ENCODE measurements at regions not wholly inside any gene's neighbourhood (a gene's known extent, or its start where the extent isn't known, plus 50 kb on each side); places are given as distances from the start of the nearest gene placed in this dataset.

DNA sequence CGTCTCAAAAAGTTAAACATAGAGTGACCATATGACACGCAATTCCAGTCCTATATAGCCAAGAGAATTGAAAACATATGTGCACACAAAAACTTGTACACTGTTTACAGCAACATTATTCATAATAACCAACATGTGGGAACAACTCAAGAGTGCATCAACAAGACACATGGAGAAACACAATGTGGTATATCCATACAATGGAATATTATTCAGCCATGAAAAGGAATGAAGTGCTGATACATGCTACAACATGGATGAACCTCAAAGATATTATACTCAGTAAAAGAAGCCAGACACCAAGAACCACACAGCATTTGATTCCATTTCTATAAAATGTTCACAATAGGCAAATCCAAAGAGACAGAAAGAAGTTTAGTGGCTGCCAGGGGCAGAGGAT is 317.0 kb downstream of the NSG2 start:
- Mint-ChIP-seq H3K4me1 (ENCODE audit: unreplicated experiment) (no peaks in the 10 kb centered on the region), H3K27ac (ENCODE audit: unreplicated experiment) (no peak overlapping the region), H3K27me3 (ENCODE audit: unreplicated experiment) (peaks cover 3% of the 10 kb centered on the region), H3K9me3 (ENCODE audit: unreplicated experiment) (no peaks in the 10 kb centered on the region), H3K36me3 (ENCODE audit: low read depth, unreplicated experiment) (no peaks in the 10 kb centered on the region), H3K4me3 (ENCODE audit: unreplicated experiment) (no peak overlapping the region)
- TF ChIP-seq, protein P1, sequence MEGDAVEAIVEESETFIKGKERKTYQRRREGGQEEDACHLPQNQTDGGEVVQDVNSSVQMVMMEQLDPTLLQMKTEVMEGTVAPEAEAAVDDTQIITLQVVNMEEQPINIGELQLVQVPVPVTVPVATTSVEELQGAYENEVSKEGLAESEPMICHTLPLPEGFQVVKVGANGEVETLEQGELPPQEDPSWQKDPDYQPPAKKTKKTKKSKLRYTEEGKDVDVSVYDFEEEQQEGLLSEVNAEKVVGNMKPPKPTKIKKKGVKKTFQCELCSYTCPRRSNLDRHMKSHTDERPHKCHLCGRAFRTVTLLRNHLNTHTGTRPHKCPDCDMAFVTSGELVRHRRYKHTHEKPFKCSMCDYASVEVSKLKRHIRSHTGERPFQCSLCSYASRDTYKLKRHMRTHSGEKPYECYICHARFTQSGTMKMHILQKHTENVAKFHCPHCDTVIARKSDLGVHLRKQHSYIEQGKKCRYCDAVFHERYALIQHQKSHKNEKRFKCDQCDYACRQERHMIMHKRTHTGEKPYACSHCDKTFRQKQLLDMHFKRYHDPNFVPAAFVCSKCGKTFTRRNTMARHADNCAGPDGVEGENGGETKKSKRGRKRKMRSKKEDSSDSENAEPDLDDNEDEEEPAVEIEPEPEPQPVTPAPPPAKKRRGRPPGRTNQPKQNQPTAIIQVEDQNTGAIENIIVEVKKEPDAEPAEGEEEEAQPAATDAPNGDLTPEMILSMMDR (IDR thresholded peaks at IDR 0.05; ENCODE audit: unreplicated experiment), result no peak
- DNase-seq (ENCODE audit: low spot score), result no peak

DNA sequence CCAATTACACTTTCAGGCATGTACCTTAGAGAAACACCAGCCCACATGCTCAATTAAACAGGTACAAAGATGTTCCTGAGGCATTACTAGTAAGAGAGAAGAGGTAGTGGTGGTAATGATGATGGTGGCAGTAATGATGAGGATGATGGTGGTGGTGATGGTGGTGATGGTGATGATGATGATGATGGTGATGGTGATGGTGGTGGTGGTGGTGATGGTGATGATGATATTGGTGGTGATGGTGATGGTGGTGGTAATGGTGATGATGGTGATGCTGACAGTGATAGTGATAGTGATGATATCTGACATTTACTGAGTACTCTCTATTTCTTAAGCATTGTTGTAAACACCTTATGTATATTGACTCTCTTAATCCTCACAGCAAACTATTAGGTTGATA is 318.4 kb downstream of the NSG2 start:
- DNase-seq (ENCODE audit: low spot score), result no peak
- H3K4me1 Mint-ChIP-seq (ENCODE audit: unreplicated experiment), result no peaks in the 10 kb centered on the region
- H3K27me3 Mint-ChIP-seq (ENCODE audit: unreplicated experiment), result peaks cover 5% of the 10 kb centered on the region
- H3K4me3 Mint-ChIP-seq (ENCODE audit: unreplicated experiment), result no peak overlapping the region
- no peaks in the 10 kb centered on the region for H3K36me3 Mint-ChIP-seq (ENCODE audit: low read depth, unreplicated experiment)
- no peaks in the 10 kb centered on the region for H3K9me3 Mint-ChIP-seq (ENCODE audit: unreplicated experiment)
- TF ChIP-seq, protein P1 (IDR thresholded peaks at IDR 0.05; ENCODE audit: unreplicated experiment), result no peak
- H3K27ac Mint-ChIP-seq (ENCODE audit: unreplicated experiment), result no peak overlapping the region

DNA sequence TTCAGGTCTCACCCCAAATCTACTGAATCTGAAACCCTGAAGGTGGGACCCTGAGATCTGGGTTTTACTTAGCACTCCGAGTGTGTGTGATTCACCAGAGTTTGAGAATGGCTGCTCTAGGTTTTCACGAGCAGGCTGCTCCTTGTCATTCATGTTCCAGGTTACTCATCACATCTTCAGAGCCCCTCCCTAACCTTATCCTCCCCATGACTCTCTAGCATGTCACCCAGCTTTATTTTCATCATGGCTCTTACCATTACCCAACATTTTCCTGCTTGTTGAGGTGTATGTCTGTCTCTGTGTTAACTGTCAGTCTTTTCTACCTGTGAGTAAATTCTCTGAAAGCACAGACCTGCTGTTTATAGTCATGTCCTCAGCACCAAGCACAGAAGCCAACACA is 319.2 kb downstream of the NSG2 start:
- no peaks in the 10 kb centered on the region for H3K36me3 Mint-ChIP-seq (ENCODE audit: low read depth, unreplicated experiment)
- DNase-seq (ENCODE audit: low spot score), result no peak
- peaks cover 5% of the 10 kb centered on the region for H3K27me3 Mint-ChIP-seq (ENCODE audit: unreplicated experiment)
- H3K9me3 Mint-ChIP-seq (ENCODE audit: unreplicated experiment), result no peaks in the 10 kb centered on the region
- H3K27ac Mint-ChIP-seq (ENCODE audit: unreplicated experiment), result no peak overlapping the region
- no peaks in the 10 kb centered on the region for H3K4me1 Mint-ChIP-seq (ENCODE audit: unreplicated experiment)
- H3K4me3 Mint-ChIP-seq (ENCODE audit: unreplicated experiment), result no peak overlapping the region
- TF ChIP-seq, protein P1 (IDR thresholded peaks at IDR 0.05; ENCODE audit: unreplicated experiment), result no peak

DNA sequence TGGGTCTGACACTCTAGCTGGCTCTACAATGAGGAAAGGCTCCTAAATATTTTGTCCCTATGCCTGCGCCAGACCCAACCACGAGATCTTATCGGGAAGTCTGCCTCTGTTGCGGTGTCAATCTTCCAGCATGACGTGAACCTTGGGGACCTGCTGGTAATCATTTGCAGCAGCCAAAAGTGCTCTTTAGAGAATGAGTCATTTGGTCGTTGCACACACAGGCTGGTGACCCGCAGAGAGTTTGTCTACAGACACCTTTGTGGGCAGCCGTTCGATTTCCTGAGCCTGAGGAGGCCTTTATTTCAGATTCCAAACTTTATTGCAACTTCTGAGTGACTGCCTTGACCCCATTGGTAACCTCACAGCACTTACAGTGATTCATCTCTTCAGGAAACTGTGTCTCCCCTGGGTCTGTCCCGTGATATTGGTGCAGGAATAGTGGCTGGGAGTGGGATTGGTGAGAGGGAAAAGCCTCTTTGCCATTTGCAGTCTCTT is 326.1 kb downstream of the NSG2 start:
- TF ChIP-seq, protein P1 (IDR thresholded peaks at IDR 0.05; ENCODE audit: unreplicated experiment), result no peak
- H3K4me1 Mint-ChIP-seq (ENCODE audit: unreplicated experiment), result no peaks in the 10 kb centered on the region
- DNase-seq (ENCODE audit: low spot score), result no peak
- H3K9me3 Mint-ChIP-seq (ENCODE audit: unreplicated experiment), result no peaks in the 10 kb centered on the region
- no peak overlapping the region for H3K4me3 Mint-ChIP-seq (ENCODE audit: unreplicated experiment)
- no peak overlapping the region for H3K27ac Mint-ChIP-seq (ENCODE audit: unreplicated experiment)
- no peaks in the 10 kb centered on the region for H3K36me3 Mint-ChIP-seq (ENCODE audit: low read depth, unreplicated experiment)
- H3K27me3 Mint-ChIP-seq (ENCODE audit: unreplicated experiment), result peaks cover 5% of the 10 kb centered on the region

DNA sequence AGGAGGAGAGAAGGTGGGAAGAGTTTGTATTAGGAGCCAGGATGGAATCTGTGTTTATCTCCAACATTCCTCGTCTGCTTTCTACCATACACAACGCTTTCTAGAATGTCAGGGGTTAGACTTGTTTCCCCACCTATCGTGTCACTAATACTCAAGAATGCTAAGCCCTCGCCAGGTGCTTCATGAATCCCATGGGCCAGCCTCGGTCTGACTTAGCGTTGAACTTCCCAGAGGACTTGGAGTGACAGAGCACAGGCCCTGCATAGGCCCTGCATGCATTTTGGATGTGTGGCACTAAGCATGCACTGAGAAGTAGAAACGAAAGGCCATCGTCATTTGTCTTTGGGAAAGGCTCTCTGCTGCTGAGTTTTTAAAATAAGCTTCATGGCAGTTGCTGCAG is 328.7 kb downstream of the NSG2 start:
- TF ChIP-seq, protein P1 (IDR thresholded peaks at IDR 0.05; ENCODE audit: unreplicated experiment), result no peak
- H3K4me1 Mint-ChIP-seq (ENCODE audit: unreplicated experiment), result no peaks in the 10 kb centered on the region
- no peak overlapping the region for H3K27ac Mint-ChIP-seq (ENCODE audit: unreplicated experiment)

More for the DNA sequence above, 328.7 kb downstream of the NSG2 start:
- DNase-seq (ENCODE audit: low spot score), result no peak
- Mint-ChIP-seq H3K36me3 (ENCODE audit: low read depth, unreplicated experiment) (no peaks in the 10 kb centered on the region), H3K27me3 (ENCODE audit: unreplicated experiment) (no peaks in the 10 kb centered on the region), H3K9me3 (ENCODE audit: unreplicated experiment) (no peaks in the 10 kb centered on the region), H3K4me3 (ENCODE audit: unreplicated experiment) (no peak overlapping the region)
